NT2/D1 (cell line): ENCODE measurements at regions not wholly inside any gene's neighbourhood (a gene's known extent, or its start where the extent isn't known, plus 50 kb on each side); places are given as distances from the start of the nearest gene placed in this dataset.

Source experiments
- SUZ12 ChIP-seq: IDR thresholded peaks from 2 replicates; pipeline ENCODE4 v1.6.1; 2011; ENCODE audit not compliant: insufficient read length, insufficient read depth; ENCODE audit errors: extremely low read depth
- YY1 ChIP-seq: IDR thresholded peaks from 2 replicates; pipeline ENCODE4 v1.6.1; 2011; ENCODE audit not compliant: insufficient read length, insufficient read depth
- ZNF274 ChIP-seq: IDR thresholded peaks from 2 replicates; pipeline ENCODE4 v1.6.1; 2011; ENCODE audit warnings: mild to moderate bottlenecking, low read depth, low read length

DNA sequence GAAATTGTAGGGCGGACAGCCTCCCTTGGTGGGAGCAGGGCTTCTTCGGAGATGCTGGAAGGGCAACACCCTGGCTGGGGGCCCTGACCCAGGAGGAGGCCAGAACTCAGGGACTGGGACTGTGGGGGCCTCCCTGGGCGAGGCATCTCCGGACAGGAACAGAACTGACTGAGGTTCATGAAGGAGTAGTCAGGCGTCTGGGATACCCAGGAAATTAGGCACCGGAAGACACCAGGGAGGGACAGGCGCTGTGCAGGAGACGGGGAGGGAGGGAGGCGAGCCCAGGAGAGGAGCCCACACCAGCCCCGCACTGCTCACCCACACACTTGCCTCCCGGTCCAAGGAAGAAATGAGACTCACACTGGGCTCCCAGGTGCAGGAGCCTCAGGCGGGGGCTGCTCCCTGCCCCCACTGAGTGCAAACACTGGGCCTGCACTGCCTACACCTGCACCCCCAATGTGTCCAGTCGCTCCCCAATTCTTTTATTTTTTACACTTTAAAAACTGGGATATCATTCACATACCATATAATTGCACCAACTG lies 262.6 kb upstream of the SFSWAP start:
- TF ChIP-seq SUZ12 (no peak), ZNF274 (no peak), YY1 (no peak)
